GM23338 (cell line): ENCODE measurements at regions not wholly inside any gene's neighbourhood (a gene's known extent, or its start where the extent isn't known, plus 50 kb on each side); places are given as distances from the start of the nearest gene placed in this dataset.

Experiments
- ATAC-seq: fragments of 200-7000 bp; cut with Tn5 transposase; 3 replicates; pipeline ENCODE4 v1.9.1; 2020
- DNase-seq: peaks from one replicate; pipeline ENCODE4 v3.0.0-alpha.2; 2015; ENCODE audit warnings: low spot score
- H2AFZ ChIP-seq: fragments of 200-600 bp; sonication (generic); 2 replicates; pipeline ENCODE4 v1.8.0; 2016; ENCODE audit warnings: antibody characterized with exemption, mild to moderate bottlenecking, moderate library complexity
- H3F3A ChIP-seq: fragments of 200-600 bp; sonication (generic); replicated peaks from 2 replicates; pipeline ENCODE4 v1.8.0; 2017; ENCODE audit warnings: antibody characterized with exemption, mixed run types, low read depth
- H3K27ac ChIP-seq: fragments of 200-600 bp; sonication (generic); 2 replicates; pipeline ENCODE4 v1.6.1; 2016; ENCODE audit warnings: low read depth
- H3K27me3 ChIP-seq: fragments of 200-600 bp; sonication (generic); 2 replicates; pipeline ENCODE4 v1.8.0; 2016; ENCODE audit warnings: mild to moderate bottlenecking, mixed run types, moderate library complexity; ENCODE audit not compliant: insufficient read depth
- H3K36me3 ChIP-seq: fragments of 200-600 bp; sonication (generic); 2 replicates; pipeline ENCODE4 v1.8.0; 2016; ENCODE audit warnings: mild to moderate bottlenecking; ENCODE audit not compliant: insufficient read depth
- H3K4me1 ChIP-seq: fragments of 200-600 bp; sonication (generic); 2 replicates; pipeline ENCODE4 v1.8.0; 2016; ENCODE audit warnings: mild to moderate bottlenecking, moderate library complexity; ENCODE audit not compliant: insufficient read depth
- H3K4me2 ChIP-seq: fragments of 200-600 bp; sonication (generic); 2 replicates; pipeline ENCODE4 v1.7.1; 2017; ENCODE audit warnings: mixed run types
- H3K4me3 ChIP-seq: fragments of 200-600 bp; sonication (generic); 2 replicates; pipeline ENCODE4 v1.6.1; 2016; ENCODE audit warnings: mixed run types
- H3K79me2 ChIP-seq: fragments of 200-600 bp; sonication (generic); replicated peaks from 2 replicates; pipeline ENCODE4 v1.8.0; 2017; ENCODE audit warnings: mild to moderate bottlenecking; ENCODE audit not compliant: insufficient read depth
- H3K9me2 ChIP-seq: fragments of 200-600 bp; sonication (generic); 2 replicates; pipeline ENCODE4 v1.8.0; 2017; ENCODE audit not compliant: insufficient read depth
- H4K20me1 ChIP-seq: fragments of 200-600 bp; sonication (generic); replicated peaks from 2 replicates; pipeline ENCODE4 v1.8.0; 2017; ENCODE audit warnings: mild to moderate bottlenecking; ENCODE audit not compliant: insufficient read depth
- H3K27ac Mint-ChIP-seq: 2 replicates; pipeline ENCODE4 v1.8.0; 2020; ENCODE audit warnings: inconsistent platforms, mild to moderate bottlenecking, moderate library complexity, mixed read lengths
- H3K27me3 Mint-ChIP-seq: 3 replicates; pipeline ENCODE4 v1.8.0; 2022; ENCODE audit warnings: low read depth, mild to moderate bottlenecking, moderate library complexity, mixed read lengths, inconsistent platforms; ENCODE audit not compliant: insufficient read depth, poor library complexity
- H3K36me3 Mint-ChIP-seq: 3 replicates; pipeline ENCODE4 v1.8.0; 2021; ENCODE audit warnings: low read depth, mild to moderate bottlenecking, inconsistent platforms, moderate library complexity, mixed read lengths
- H3K4me1 Mint-ChIP-seq: 3 replicates; pipeline ENCODE4 v1.8.0; 2020; ENCODE audit warnings: mild to moderate bottlenecking, inconsistent platforms, mixed read lengths
- H3K4me3 Mint-ChIP-seq: 3 replicates; pipeline ENCODE4 v1.8.0; 2021; ENCODE audit warnings: moderate library complexity, mild to moderate bottlenecking, inconsistent platforms, mixed read lengths
- H3K9me3 Mint-ChIP-seq: 3 replicates; pipeline ENCODE4 v1.8.0; 2020; ENCODE audit warnings: moderate library complexity, mild to moderate bottlenecking, inconsistent platforms, mixed read lengths
- CTCF ChIP-seq, 2 experiments: fragments of 200-600 bp in 1 of 2; sonication (generic) in 1 of 2; conservative IDR thresholded peaks; 2 replicates each; pipeline versions ENCODE4 v1.5.1 to v1.6.1; 2016 to 2017; ENCODE audit warnings: antibody characterized with exemption in 2 of 2, low read depth in 2 of 2, mild to moderate bottlenecking in 2 of 2, moderate library complexity in 1 of 2
- EZH2phosphoT487 ChIP-seq: fragments of 200-600 bp; sonication (generic); IDR thresholded peaks from one replicate; pipeline ENCODE4 v1.8.1; 2018; ENCODE audit warnings: antibody characterized with exemption; ENCODE audit not compliant: unreplicated experiment
- NANOG ChIP-seq: IDR thresholded peaks from 2 replicates; pipeline ENCODE4 v1.6.1; 2016; ENCODE audit warnings: antibody characterized with exemption, borderline replicate concordance
- ZNF331 ChIP-seq: fragments of 250-450 bp; sonication (Bioruptor Pico); IDR thresholded peaks from 2 replicates; pipeline ENCODE4 v1.5.0; 2020; ENCODE audit warnings: low read depth, mild to moderate bottlenecking, moderate library complexity
- TF ChIP-seq, protein P1 (sequence below): fragments of 250-450 bp; sonication (Bioruptor Pico); IDR thresholded peaks from 2 replicates; pipeline ENCODE4 v1.5.0; 2020; ENCODE audit warnings: mild to moderate bottlenecking, moderate library complexity
- TF ChIP-seq, protein P2 (sequence below): IDR thresholded peaks from 2 replicates; pipeline ENCODE4 v1.6.1; 2016; ENCODE audit warnings: antibody characterized with exemption

DNA sequence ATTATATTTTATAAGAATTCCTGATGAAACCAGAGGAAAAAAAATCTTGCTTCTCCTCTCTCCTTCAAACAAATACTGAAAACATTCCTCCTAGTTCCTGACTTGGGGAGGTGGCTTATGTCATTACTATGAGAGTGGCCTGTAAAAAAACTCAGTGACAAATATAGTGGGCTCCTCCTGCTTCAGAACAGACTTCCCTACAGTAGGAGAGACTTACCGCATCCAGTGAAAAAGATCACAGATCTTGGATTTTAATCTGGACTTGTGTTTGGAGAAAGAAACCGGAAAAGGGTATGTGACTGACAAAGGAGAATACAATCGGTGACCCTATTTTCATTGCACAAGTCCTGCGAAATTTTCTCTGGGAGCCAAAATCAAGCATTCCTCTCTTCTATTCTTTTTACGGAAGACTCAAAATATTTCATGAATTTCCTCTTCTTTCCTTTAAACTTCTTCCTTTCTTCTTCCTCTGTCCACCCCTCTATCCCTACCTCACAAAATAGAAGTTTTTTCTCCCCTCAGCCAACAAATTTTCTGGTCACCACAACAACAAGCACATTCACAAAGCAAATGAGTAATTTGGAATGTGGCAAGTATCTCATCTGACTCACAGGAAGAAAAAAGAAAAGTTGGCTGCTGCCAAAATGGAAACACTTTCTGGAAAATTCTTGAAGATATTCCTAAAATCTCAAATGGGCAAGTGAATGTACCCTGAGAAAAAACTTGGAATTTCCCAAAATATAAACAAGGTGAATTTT is 185.1 kb upstream of the CDKN3 start (continued):
- TF ChIP-seq, protein P1, sequence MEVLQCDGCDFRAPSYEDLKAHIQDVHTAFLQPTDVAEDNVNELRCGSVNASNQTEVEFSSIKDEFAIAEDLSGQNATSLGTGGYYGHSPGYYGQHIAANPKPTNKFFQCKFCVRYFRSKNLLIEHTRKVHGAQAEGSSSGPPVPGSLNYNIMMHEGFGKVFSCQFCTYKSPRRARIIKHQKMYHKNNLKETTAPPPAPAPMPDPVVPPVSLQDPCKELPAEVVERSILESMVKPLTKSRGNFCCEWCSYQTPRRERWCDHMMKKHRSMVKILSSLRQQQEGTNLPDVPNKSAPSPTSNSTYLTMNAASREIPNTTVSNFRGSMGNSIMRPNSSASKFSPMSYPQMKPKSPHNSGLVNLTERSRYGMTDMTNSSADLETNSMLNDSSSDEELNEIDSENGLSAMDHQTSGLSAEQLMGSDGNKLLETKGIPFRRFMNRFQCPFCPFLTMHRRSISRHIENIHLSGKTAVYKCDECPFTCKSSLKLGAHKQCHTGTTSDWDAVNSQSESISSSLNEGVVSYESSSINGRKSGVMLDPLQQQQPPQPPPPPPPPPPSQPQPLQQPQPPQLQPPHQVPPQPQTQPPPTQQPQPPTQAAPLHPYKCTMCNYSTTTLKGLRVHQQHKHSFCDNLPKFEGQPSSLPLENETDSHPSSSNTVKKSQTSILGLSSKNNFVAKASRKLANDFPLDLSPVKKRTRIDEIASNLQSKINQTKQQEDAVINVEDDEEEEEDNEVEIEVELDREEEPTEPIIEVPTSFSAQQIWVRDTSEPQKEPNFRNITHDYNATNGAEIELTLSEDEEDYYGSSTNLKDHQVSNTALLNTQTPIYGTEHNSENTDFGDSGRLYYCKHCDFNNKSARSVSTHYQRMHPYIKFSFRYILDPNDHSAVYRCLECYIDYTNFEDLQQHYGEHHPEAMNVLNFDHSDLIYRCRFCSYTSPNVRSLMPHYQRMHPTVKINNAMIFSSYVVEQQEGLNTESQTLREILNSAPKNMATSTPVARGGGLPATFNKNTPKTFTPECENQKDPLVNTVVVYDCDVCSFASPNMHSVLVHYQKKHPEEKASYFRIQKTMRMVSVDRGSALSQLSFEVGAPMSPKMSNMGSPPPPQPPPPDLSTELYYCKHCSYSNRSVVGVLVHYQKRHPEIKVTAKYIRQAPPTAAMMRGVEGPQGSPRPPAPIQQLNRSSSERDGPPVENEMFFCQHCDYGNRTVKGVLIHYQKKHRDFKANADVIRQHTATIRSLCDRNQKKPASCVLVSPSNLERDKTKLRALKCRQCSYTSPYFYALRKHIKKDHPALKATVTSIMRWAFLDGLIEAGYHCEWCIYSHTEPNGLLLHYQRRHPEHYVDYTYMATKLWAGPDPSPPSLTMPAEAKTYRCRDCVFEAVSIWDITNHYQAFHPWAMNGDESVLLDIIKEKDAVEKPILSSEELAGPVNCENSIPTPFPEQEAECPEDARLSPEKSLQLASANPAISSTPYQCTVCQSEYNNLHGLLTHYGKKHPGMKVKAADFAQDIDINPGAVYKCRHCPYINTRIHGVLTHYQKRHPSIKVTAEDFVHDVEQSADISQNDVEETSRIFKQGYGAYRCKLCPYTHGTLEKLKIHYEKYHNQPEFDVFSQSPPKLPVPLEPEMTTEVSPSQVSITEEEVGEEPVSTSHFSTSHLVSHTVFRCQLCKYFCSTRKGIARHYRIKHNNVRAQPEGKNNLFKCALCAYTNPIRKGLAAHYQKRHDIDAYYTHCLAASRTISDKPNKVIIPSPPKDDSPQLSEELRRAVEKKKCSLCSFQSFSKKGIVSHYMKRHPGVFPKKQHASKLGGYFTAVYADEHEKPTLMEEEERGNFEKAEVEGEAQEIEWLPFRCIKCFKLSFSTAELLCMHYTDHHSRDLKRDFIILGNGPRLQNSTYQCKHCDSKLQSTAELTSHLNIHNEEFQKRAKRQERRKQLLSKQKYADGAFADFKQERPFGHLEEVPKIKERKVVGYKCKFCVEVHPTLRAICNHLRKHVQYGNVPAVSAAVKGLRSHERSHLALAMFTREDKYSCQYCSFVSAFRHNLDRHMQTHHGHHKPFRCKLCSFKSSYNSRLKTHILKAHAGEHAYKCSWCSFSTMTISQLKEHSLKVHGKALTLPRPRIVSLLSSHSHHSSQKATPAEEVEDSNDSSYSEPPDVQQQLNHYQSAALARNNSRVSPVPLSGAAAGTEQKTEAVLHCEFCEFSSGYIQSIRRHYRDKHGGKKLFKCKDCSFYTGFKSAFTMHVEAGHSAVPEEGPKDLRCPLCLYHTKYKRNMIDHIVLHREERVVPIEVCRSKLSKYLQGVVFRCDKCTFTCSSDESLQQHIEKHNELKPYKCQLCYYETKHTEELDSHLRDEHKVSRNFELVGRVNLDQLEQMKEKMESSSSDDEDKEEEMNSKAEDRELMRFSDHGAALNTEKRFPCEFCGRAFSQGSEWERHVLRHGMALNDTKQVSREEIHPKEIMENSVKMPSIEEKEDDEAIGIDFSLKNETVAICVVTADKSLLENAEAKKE (CRISPR knock-in tag), result no peak

DNA sequence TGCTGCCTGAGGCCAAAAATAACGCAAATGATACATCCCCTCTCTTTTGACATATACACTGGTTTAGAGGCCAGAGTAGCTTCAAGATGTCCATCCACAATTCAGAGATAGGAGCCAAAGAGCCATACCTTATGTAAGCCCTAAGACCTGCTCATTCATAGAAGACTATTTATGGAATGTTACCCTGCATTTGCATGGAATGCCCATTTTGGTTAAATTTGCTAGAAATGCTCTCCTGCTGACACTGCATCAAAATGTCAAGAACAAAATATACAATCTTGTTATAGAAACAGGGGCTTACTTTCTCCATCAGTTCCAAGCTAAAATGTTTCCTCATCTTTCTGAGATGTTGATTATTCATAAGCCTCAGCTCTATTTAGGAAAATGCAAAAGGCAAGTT is 183.3 kb upstream of the CDKN3 start:
- no peaks in the 10 kb centered on the region for H4K20me1 ChIP-seq
- no peaks in the 10 kb centered on the region for H3F3A ChIP-seq
- no peak for DNase-seq
- H3K9me3 Mint-ChIP-seq, result no peaks in the 10 kb centered on the region
- no peaks in the 10 kb centered on the region for H3K9me2 ChIP-seq
- H3K4me3 Mint-ChIP-seq, result no peak overlapping the region
- H3K36me3 ChIP-seq, result no peaks in the 10 kb centered on the region
- no peak overlapping the region for H2AFZ ChIP-seq
- H3K27me3 Mint-ChIP-seq, result peaks cover 5% of the 10 kb centered on the region
- H3K36me3 Mint-ChIP-seq, result no peaks in the 10 kb centered on the region
- H3K27ac Mint-ChIP-seq, result no peak overlapping the region
- no peaks in the 10 kb centered on the region for H3K4me1 ChIP-seq
- no peaks in the 10 kb centered on the region for H3K79me2 ChIP-seq
- H3K4me1 Mint-ChIP-seq, result no peaks in the 10 kb centered on the region
- no peak overlapping the region for H3K4me2 ChIP-seq
- no peak overlapping the region for H3K4me3 ChIP-seq
- H3K27me3 ChIP-seq, result peaks cover 14% of the 10 kb centered on the region
- no peak overlapping the region for H3K27ac ChIP-seq
- ATAC-seq, result no peak
- TF ChIP-seq CTCF (conservative IDR thresholded peaks at IDR 0.05; ENCODE audit: low read depth in 2 of 2), result no peak
- TF ChIP-seq EZH2phosphoT487, result no peak
- TF ChIP-seq, protein P2, sequence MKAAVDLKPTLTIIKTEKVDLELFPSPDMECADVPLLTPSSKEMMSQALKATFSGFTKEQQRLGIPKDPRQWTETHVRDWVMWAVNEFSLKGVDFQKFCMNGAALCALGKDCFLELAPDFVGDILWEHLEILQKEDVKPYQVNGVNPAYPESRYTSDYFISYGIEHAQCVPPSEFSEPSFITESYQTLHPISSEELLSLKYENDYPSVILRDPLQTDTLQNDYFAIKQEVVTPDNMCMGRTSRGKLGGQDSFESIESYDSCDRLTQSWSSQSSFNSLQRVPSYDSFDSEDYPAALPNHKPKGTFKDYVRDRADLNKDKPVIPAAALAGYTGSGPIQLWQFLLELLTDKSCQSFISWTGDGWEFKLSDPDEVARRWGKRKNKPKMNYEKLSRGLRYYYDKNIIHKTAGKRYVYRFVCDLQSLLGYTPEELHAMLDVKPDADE, result no peak
- TF ChIP-seq ZNF331 (CRISPR knock-in tag), result no peak
- no peak for TF ChIP-seq NANOG
